HPDE6-E6E7 (cell line): ENCODE measurements at regions not wholly inside any gene's neighbourhood (a gene's known extent, or its start where the extent isn't known, plus 50 kb on each side); places are given as distances from the start of the nearest gene placed in this dataset.

Source experiments
- DNase-seq: peaks from one replicate; pipeline ENCODE4 v3.0.0; 2011; ENCODE audit warnings: missing footprints; ENCODE audit errors: extremely low spot score

- DNase-seq: no peak
Measured at GRCh38 chr13:26989957-26990713, 181.5 kb downstream of the USP12 start.

- no peak for DNase-seq
Measured at GRCh38 chr13:26989261-26989956, 182.2 kb downstream of the USP12 start.

GRCh38 chr13:26988059-26988769 is 183.4 kb downstream of the USP12 start:
- DNase-seq: no peak

GRCh38 chr13:26987486-26988013 is 184.1 kb downstream of the USP12 start:
- no peak for DNase-seq

GRCh38 chr13:26985285-26985878 is 186.2 kb downstream of the USP12 start:
- peak; percentile 22 for DNase-seq

- no peak for DNase-seq
Measured at GRCh38 chr13:26984337-26984736, 187.3 kb downstream of the USP12 start.

- DNase-seq: no peak
Measured at GRCh38 chr13:26983543-26984320, 187.9 kb downstream of the USP12 start.

- DNase-seq: no peak
Measured at GRCh38 chr13:26980099-26981031, 191.2 kb downstream of the USP12 start.

GRCh38 chr13:26979334-26979733 is 192.3 kb downstream of the USP12 start:
- DNase-seq: no peak

GRCh38 chr13:26978081-26978860 is 193.3 kb downstream of the USP12 start:
- DNase-seq: no peak

GRCh38 chr13:26977541-26977940 is 194.1 kb downstream of the USP12 start:
- DNase-seq: no peak

- no peak for DNase-seq
Measured at GRCh38 chr13:26976313-26976712, 195.3 kb downstream of the USP12 start.

GRCh38 chr13:26973946-26974345 is 197.7 kb downstream of the USP12 start:
- no peak for DNase-seq

GRCh38 chr13:26973295-26973694 is 198.3 kb downstream of the USP12 start:
- no peak for DNase-seq

- peak; percentile 20 for DNase-seq
Measured at GRCh38 chr13:26971990-26972887, 199.4 kb downstream of the USP12 start.

GRCh38 chr13:26968431-26969341 is 202.9 kb downstream of the USP12 start:
- no peak for DNase-seq
